Epithelial cell of esophagus (primary cell): ENCODE measurements at regions not wholly inside any gene's neighbourhood (a gene's known extent, or its start where the extent isn't known, plus 50 kb on each side); places are given as distances from the start of the nearest gene placed in this dataset.

Experiments used
- DNase-seq: peaks from one replicate; pipeline ENCODE4 v3.0.0; 2010; ENCODE audit warnings: low read depth
- H3K4me3 ChIP-seq: 2 replicates; pipeline ENCODE4 v1.5.1; 2011; ENCODE audit warnings: mild to moderate bottlenecking, low read length, control low read depth
- TF ChIP-seq, protein P1 (sequence below): IDR thresholded peaks from 2 replicates; pipeline ENCODE4 v1.5.1; 2011; ENCODE audit warnings: low read depth, mild to moderate bottlenecking, low read length, control low read depth, inconsistent platforms; ENCODE audit not compliant: insufficient read depth; ENCODE audit errors: missing control alignments

- DNase-seq = no peak
- H3K4me3 ChIP-seq = no peak overlapping the region
- TF ChIP-seq, protein P1, sequence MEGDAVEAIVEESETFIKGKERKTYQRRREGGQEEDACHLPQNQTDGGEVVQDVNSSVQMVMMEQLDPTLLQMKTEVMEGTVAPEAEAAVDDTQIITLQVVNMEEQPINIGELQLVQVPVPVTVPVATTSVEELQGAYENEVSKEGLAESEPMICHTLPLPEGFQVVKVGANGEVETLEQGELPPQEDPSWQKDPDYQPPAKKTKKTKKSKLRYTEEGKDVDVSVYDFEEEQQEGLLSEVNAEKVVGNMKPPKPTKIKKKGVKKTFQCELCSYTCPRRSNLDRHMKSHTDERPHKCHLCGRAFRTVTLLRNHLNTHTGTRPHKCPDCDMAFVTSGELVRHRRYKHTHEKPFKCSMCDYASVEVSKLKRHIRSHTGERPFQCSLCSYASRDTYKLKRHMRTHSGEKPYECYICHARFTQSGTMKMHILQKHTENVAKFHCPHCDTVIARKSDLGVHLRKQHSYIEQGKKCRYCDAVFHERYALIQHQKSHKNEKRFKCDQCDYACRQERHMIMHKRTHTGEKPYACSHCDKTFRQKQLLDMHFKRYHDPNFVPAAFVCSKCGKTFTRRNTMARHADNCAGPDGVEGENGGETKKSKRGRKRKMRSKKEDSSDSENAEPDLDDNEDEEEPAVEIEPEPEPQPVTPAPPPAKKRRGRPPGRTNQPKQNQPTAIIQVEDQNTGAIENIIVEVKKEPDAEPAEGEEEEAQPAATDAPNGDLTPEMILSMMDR = no peak
Observed at GRCh38 chr3:10574101-10574620, 68.8 kb upstream of the ATP2B2 start.

GRCh38 chr3:10575601-10576160 is 70.3 kb upstream of the ATP2B2 start:
- TF ChIP-seq, protein P1 = no peak
- H3K4me3 ChIP-seq = no peak overlapping the region
- no peak for DNase-seq

DNA sequence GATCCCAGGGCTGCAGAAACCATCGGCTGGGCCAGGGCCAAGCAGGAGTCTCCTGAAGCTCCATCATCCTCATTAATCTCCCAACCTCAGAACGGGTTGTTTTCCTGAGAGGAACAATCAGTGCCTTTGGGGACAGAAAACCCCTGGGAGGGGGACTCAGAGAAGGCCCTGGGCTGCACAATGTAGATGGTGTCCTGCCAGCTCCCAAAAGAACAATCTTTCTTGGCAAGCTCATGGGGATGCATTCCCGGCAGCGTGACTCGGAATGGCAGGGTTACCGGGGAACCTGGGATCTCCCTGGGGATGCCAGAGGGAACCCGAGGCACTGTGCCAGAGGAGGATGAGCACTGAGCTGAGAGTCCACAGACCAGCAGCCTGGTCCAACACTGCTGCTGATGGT is 72.1 kb upstream of the ATP2B2 start:
- DNase-seq = no peak
- TF ChIP-seq, protein P1 = no peak
- H3K4me3 ChIP-seq = no peak overlapping the region

- TF ChIP-seq, protein P1 = no peak
- DNase-seq = no peak
- no peak overlapping the region for H3K4me3 ChIP-seq
Observed at GRCh38 chr3:10580426-10580825, 75.0 kb upstream of the ATP2B2 start.

DNA sequence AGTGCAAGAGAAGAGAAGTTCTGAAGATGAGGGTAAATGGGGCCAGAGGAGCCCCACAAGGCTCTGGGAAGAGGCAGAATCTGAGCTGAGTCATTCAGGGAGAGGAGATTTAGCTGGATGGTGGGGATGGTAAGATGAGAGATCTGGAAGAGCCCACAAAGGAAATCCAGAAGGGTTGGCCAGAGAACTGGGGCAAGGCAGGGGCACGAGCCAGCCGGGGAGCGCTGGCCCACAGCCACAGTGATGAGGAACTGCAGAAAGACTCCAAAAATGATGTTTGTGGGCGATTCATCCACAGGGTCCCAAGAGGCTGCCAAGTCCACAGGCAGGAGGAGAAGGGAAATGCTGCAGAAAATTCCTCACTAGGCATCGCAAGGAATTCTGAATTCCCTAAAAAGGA is 75.9 kb upstream of the ATP2B2 start:
- TF ChIP-seq, protein P1 = no peak
- no peak for DNase-seq
- H3K4me3 ChIP-seq = no peak overlapping the region

- H3K4me3 ChIP-seq = no peak overlapping the region
- TF ChIP-seq, protein P1 = no peak
- DNase-seq = no peak
Observed at GRCh38 chr3:10581716-10582115, 76.3 kb upstream of the ATP2B2 start.

DNA sequence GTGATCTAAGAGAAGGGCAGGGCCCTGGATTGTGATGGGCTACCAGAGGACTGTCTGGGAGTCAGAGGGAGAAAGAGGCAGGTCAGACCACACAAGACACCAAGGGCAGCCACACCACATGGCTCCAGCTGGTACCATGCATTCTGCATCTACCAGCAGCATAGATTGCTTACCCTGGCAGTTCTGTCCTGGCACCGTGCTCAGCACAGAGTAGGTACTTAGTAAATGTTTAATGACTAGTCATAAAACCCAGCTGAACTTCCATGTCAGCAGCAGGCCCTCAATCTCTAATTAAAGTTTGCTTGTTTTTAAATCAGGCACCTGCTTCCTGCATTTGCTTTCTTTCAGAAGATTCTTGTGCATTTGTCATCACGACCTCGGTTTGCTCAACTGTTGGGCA is 77.3 kb upstream of the ATP2B2 start:
- no peak overlapping the region for H3K4me3 ChIP-seq
- TF ChIP-seq, protein P1 = no peak
- DNase-seq = no peak
